ENCODE measurements at regions not wholly inside any gene's neighbourhood (a gene's known extent, or its start where the extent isn't known, plus 50 kb on each side); places are given as distances from the start of the nearest gene placed in this dataset.

DNA sequence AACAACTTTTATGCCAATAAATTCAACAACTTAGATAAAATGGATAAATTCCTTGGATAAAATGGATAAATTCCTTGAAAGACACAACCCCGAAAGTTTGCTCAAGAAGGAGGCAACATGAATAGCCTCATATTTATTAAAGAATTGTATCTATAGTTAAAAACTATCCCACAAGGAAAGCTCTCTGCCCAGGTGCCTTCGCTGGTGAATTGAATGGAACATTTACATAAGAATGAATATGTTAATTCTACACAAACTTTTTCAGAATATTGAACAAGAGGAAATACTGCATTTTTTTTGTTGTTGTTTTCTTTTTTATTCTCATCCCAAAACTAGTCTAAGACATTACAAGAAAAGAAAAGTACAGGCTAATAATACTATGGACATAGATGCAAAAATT, 805.3 kb upstream of the RAB6C start:
- no peaks in the 10 kb centered on the region for H3K27me3 ChIP-seq
- H3K9me3 ChIP-seq, result no peaks in the 10 kb centered on the region
- no peak overlapping the region for H3K4me3 ChIP-seq
- no peak overlapping the region for H3K27ac ChIP-seq
- H3K36me3 ChIP-seq, result no peaks in the 10 kb centered on the region
- WGBS, 2 donors (ENCODE audit: low coverage in 1 of 2), result 67 to 86% methylated on average over 1 to 2 of the region's 2 CpGs
- TF ChIP-seq POLR2AphosphoS5 (IDR thresholded peaks at IDR 0.05) (no peak), EP300 (IDR thresholded peaks at IDR 0.05) (no peak), POLR2A (IDR thresholded peaks at IDR 0.05) (no peak)
- TF ChIP-seq, protein P1, sequence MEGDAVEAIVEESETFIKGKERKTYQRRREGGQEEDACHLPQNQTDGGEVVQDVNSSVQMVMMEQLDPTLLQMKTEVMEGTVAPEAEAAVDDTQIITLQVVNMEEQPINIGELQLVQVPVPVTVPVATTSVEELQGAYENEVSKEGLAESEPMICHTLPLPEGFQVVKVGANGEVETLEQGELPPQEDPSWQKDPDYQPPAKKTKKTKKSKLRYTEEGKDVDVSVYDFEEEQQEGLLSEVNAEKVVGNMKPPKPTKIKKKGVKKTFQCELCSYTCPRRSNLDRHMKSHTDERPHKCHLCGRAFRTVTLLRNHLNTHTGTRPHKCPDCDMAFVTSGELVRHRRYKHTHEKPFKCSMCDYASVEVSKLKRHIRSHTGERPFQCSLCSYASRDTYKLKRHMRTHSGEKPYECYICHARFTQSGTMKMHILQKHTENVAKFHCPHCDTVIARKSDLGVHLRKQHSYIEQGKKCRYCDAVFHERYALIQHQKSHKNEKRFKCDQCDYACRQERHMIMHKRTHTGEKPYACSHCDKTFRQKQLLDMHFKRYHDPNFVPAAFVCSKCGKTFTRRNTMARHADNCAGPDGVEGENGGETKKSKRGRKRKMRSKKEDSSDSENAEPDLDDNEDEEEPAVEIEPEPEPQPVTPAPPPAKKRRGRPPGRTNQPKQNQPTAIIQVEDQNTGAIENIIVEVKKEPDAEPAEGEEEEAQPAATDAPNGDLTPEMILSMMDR (IDR thresholded peaks at IDR 0.05), result no peak
- no peak for ATAC-seq
- H3K4me1 ChIP-seq, result no peaks in the 10 kb centered on the region

DNA sequence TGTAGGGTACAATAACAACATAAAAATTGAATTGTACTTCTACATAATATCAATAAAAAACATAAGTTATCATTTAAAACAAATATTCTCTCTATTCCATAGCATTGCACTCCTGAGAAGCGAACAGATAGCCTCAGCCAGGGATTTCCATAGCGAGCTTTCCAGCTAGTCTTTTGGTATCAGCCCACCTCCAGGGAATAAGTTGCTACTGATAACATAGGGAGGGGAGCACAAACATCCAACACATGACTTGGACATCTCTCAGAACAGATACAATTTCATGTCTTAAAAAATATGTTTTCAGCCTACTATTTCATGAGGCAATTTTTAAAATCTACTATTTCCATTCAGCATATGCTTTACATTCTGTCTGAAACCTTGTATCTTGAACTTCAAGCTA, 804.4 kb upstream of the RAB6C start:
- H3K4me1 ChIP-seq, result no peaks in the 10 kb centered on the region
- no peaks in the 10 kb centered on the region for H3K9me3 ChIP-seq
- H3K27ac ChIP-seq, result no peak overlapping the region
- H3K36me3 ChIP-seq, result no peaks in the 10 kb centered on the region
- ATAC-seq, result no peak
- TF ChIP-seq EP300 (IDR thresholded peaks at IDR 0.05) (no peak), POLR2AphosphoS5 (IDR thresholded peaks at IDR 0.05) (no peak), POLR2A (IDR thresholded peaks at IDR 0.05) (no peak)
- TF ChIP-seq, protein P1 (IDR thresholded peaks at IDR 0.05), result no peak
- WGBS, 2 donors (ENCODE audit: low coverage in 1 of 2), result 77 to 96% methylated on average over 2 of the region's 2 CpGs
- H3K27me3 ChIP-seq, result no peaks in the 10 kb centered on the region
- H3K4me3 ChIP-seq, result no peak overlapping the region

DNA sequence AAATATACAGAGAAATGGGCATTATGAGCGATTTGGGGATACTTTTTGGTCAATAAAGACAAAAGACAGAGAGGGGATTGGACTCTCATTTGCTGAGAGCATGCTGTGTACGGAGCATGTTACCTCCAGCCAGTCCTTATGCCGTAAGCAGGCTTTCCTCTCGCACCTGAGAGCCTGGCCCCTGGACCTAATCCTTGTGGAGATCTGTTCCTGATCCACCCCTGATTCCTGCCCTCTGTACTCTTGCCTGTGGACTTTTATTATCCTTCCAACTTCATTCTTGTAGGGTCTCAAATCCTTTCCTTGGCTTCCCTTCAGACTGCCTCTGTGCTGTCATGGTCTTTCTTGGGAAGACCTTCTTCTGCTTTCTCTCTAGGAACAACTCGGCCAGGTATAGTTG, 803.1 kb upstream of the RAB6C start:
- 83 to 96% methylated on average over 1 to 4 of the region's 5 CpGs for WGBS, 2 donors (ENCODE audit: low coverage in 1 of 2)
- ATAC-seq, result no peak

DNA sequence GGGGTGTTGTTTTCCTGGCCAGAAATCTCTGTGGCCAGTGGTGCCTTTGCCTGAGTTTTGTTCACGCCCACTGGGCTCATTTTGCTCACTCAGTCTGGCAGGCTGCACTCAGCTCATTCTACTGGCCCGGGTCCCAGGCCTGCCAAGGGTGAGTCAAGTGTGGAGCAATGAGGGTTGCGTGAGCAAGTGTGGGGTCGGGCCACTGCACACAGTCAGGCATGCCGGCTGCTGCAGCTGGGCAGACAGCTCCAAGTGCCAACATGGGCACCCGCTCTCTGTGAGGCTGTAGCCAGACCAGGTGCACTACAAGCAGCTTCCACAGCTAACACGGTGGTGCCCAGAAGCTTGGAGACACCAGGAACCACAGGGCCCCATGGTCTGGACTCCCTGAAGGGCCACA, 801.1 kb upstream of the RAB6C start:
- no peak overlapping the region for H3K4me3 ChIP-seq
- H3K27ac ChIP-seq, result no peak overlapping the region
- no peaks in the 10 kb centered on the region for H3K9me3 ChIP-seq
- WGBS, 2 donors (ENCODE audit: low coverage in 1 of 2), result 82% methylated on average over 4 of the region's 7 CpGs; no CpG with 5 or more reads in 1 of the 2 donors
- H3K27me3 ChIP-seq, result no peaks in the 10 kb centered on the region
- TF ChIP-seq POLR2AphosphoS5 (IDR thresholded peaks at IDR 0.05) (peak; percentile 71), EP300 (IDR thresholded peaks at IDR 0.05) (no peak)
- peak; percentile 79 for ATAC-seq
- no peaks in the 10 kb centered on the region for H3K36me3 ChIP-seq
- no peaks in the 10 kb centered on the region for H3K4me1 ChIP-seq

More for the DNA sequence above, 803.1 kb upstream of the RAB6C start:
- H3K27me3 ChIP-seq, result no peaks in the 10 kb centered on the region
- H3K4me1 ChIP-seq, result no peaks in the 10 kb centered on the region
- H3K9me3 ChIP-seq, result no peaks in the 10 kb centered on the region
- no peak overlapping the region for H3K27ac ChIP-seq
- H3K4me3 ChIP-seq, result no peak overlapping the region
- H3K36me3 ChIP-seq, result no peaks in the 10 kb centered on the region
- TF ChIP-seq, protein P1 (IDR thresholded peaks at IDR 0.05), result no peak

DNA sequence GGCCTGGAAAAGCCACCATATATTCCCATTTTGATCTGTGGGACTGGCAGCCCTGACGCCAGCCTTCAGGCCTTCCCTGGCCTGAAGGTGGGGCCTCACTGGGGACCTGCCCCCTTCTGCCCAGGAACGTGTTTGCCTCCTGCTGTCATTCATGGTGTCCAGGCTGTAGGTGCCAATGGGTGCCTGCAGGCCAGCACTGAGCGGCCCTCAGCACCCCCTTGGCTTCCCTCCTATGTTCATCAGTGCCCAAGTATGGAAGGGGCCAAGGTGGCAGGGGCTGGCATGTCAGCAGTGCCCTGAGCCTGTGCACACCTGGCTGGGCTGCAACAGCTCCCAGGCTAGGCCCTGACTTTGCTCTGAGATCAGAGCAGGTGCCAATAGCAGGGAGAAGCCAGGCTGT, 800.3 kb upstream of the RAB6C start:
- TF ChIP-seq POLR2AphosphoS5 (IDR thresholded peaks at IDR 0.05), result no peak
- TF ChIP-seq POLR2A (IDR thresholded peaks at IDR 0.05), result no peak
- TF ChIP-seq EP300 (IDR thresholded peaks at IDR 0.05), result no peak
- TF ChIP-seq, protein P1 (IDR thresholded peaks at IDR 0.05), result no peak
- Histone ChIP-seq H3K9me3 (no peaks in the 10 kb centered on the region), H3K27ac (no peak overlapping the region), H3K4me1 (no peaks in the 10 kb centered on the region), H3K4me3 (no peak overlapping the region), H3K36me3 (no peaks in the 10 kb centered on the region), H3K27me3 (no peaks in the 10 kb centered on the region)
- ATAC-seq, result no peak
- no CpG with 5 or more reads among the region's 3 CpGs for WGBS, 2 donors (ENCODE audit: low coverage in 1 of 2)

Data from gastroesophageal sphincter (tissue), 4 donors.